Stimulated activated naive CD4-positive, alpha-beta T cell (primary cell): ENCODE measurements at regions not wholly inside any gene's neighbourhood (a gene's known extent, or its start where the extent isn't known, plus 50 kb on each side); places are given as distances from the start of the nearest gene placed in this dataset.
"Not testable (repeated sequence)": the region's sequence is repeated elsewhere in the genome, so short reads cannot be mapped to it uniquely, and the experiment has no call there.

ENCODE experiments used
- DNase-seq, 6 experiments: peaks; one replicate each; lab custom pipeline; 2025; lab: John Stamatoyannopoulos, UW

DNA sequence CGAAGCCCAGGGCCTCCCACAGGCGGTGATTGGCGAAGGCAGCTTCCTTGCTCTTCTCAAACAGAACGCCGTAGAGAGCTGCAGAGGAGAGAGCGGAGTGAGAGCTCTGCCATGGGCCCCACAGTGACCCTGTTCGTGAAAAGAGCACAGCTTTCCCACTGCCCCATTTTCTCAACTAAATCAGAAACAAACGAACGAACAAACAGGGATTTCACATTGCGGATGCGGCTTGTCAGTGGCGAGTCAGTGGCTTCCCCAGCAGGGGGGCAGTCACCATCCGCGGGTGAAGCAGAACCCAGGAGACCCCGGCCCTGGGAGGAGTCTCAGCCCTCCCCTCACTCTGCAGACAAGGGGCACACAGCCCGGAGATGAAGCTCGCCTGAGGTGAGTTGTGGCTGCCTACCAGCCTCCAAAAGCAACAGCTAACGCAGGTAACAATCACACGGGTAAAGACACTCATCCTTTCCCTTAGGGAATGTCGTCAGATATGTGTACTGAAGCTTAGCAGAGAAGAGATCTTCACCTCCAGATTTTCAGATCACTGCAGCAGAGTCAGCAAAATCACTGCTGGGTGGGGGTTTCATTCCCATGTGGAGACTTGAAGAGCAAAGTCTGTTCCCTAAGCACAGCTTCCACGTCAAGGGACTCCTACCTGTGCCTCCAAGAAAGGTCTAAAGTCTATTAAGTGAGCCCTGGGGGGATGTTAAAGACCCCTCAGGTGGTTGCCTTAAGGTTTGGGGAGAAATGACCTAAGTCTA is 51.2 kb upstream of the GPR31 start:
- no peak for DNase-seq

DNA sequence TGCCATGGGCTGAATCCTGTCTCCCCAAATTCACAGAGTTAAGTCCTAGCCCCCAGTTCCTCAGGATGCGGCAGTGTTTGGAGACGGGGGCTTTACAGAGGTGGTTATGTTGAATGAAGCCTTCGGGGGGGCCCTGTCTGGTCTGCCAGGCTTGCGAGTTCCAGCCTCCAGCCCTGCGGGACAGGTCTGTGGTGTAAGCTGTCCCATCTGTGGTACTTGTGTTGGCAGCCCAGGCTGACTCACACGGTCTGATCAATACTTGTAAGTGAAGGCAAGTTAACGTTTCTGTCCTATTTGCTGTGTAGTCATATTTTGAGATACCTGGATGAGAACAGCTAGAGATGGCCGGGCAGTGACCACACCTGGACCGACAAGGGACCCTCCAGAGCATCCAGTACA is 51.8 kb upstream of the GPR31 start:
- no peak for DNase-seq

- no peak for DNase-seq
Measured at GRCh38 chr6:167210375-167211294, 52.9 kb upstream of the GPR31 start.

DNA sequence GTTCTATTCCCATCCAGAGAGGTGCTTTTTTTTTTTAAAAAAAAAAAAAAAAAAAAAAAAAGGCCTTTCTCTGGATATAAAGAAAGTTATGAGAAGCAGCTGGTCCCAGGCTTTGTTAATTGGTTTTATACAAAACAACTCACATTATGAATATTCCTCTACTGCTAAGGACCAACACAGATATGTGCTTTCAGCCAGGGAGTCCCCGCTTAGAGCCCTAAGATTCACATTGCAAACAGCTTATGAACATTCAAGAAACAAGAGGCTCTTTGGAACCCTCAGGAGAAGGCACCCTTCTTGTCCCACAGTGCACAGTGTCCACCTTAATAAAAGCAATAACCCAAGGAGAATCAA is 53.5 kb upstream of the GPR31 start:
- no peak for DNase-seq

DNA sequence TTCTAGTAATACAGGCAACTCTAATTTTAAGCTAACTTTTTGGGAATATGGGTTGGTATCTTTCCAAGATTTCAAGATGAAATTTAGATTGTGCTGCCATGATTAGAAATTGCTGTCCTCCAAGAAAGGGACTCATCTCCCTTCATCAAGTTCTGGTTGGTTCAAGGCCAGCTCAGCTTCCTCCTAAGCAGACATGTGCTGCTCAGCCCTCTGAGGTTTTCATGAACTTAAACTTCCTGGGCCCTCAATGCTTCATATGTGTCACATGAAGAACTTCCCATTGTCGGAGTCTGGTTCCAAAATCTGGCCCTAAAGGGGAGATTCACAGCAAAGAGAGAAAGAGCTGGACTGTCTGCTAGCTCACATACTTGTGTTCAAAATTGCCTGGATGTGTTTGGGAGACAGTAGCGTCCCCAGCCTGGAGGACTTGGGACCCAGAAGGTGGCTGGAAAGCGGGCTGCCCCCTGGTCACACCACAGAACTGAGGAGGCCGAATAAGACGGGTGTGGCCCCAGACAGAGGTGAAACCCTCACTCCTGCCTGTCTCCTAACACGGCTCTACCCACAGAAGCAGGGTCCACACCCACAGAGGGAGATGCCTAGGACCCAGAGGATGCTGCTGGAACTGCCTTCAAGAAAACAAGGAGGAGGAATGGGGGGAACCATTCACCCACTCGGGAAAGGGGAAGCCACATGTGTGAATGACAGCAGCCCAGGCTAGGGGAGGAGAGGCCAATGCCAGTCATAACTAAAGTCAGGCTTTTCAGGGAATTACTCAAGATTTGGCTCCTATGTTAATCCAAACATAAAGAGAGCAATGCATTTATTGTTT is 54.3 kb upstream of the GPR31 start:
- no peak for DNase-seq

DNA sequence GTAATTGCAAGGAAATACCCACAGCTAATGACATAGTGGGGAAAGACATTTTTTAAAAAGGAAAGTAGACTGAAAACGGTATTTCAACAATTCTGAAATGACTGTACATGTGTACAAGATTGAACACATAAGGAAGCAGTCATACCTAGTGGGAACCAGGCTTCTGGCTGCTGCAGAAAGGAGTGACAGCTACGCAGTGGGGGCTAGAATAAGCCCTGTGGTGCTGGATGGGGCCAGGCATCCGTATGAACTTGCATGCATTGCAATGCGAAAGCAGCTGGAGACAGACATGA is 54.9 kb upstream of the GPR31 start:
- no peak for DNase-seq

DNA sequence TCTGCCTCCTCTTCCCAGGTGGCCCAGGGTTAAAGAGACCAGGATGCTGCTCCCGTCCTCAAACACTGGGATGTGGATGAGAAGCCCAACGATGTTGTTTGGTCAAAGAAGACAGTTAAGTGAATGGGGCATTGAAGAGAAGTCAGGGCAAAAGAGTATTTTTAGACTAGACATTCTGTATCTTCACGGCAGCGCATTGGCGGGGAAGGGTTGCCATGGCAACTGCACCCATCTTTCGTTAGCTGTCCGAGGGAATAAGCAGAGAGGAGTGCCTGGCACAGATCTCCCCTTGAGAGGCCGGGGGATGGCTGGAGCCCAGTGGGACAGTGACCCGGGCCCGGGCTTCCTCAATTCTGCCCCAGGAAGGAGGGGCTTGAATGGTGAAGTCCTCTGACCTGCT is 56.4 kb upstream of the GPR31 start:
- no peak for DNase-seq

DNA sequence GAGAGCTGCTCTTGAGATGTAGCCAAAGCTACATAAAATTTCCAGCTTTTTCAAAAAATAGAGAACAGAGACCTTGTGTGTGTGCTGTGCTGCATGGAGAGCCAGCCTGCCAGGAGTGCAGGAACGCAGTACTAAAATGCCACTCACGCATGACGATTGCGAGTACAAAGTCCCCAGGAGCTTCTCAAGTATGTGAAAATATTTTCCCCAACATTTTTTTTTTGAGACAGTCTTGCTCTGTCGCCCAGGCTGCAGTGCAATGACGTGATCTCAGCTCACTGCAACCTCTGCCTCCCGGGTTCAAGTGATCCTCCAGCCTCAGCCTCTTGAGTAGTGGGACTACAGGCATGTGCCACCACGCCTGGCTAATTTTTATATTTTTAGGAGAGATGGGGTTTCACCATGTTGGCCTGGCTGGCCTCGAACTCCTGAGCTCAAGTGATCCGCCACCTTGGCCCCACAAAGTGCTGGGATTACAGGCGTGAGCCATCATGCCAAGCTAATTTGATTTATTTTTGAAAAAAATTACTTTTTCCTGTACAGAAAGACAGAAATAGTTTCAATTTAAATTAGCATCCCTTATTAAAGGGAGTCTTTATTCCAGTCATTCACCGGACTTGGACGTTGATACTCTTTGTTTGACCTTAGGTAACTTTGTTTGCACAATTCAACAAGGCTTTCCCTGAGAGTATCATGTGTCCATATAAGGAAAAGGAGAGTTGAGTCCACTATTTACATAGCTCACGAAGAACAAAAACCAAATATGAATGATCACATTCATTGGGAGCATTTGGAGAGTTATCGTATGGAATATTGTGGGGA is 57.9 kb upstream of the GPR31 start:
- not testable (repeated sequence) for DNase-seq

- not testable (repeated sequence) for DNase-seq
Measured at GRCh38 chr6:167216390-167217050, 58.7 kb upstream of the GPR31 start.

DNA sequence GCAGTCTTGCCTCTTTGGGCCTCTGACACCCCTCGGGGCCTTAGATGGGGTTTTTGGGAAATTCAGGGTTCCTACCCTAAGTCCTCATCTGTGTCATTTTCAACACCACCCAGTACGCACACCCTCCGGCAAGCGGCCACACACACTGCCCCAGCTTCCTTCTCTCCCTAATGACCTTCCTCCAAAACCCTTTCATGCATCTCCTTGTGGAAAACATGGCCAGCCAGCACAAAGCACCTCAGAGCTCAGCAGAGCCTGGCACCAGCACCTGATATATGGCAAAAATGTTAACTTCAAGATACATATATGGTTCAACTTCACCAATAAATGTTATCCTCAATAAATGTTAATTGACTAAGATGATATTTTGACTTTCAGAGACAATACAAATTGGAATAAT is 59.3 kb upstream of the GPR31 start:
- DNase-seq = not testable (repeated sequence)

DNA sequence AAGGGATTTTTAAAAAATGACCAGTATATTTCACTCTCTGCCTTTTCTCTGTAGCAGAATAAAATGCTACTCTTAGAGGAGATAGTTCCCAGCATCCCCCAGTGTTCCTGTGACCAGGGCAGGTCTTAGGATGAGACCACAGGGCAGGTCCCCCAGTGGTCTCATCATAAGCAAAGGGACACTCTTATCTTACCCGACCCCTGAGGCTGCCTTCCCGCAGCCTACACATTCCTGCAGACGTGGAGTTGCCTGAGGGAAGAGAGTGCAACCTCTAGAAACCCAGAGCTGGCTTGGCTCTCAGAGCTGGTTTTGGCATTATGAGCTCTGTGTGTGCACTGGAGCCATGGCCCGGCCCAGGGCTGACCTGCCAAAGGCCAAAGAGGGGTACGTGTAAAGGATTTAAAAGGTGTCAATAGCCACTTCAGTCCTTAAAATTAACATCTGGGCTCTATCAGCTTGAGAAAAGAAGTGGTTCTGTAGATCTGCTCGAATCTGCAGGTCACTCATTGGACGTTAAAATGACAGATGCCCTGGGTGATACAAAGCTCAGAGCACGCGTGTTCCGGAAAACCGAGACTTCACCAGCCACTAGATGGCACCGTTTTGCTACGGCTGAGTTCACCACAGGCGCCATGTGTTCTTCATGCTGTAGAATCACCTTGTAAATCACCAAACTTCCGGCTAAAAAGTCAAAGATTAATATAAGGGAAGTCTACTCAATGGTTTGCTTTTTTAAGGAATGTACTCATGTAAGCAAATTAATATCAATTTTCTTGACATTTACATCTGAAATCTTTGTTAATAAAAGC is 60.4 kb upstream of the GPR31 start:
- peak in 2 of 6 experiments; percentile 9 to 10 for DNase-seq

DNA sequence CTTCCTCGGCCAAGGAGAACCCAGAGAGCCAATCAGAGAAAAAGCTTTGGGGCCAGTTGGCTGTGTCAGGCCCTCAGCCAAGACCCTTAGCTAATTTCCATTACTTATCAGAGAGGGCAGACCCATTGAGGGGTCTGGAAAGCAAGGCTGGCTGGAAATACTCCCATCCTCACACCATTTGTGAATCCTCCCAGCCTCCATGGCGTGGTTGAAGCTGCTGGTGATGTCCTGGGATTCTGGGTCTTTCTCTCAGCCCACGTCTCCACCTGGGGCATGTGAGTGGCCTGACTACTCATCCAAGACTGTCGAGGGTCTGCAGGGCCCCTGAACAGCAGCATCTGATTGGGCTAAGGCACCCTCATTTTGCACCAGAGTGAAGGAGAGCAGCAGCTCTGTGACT is 61.3 kb upstream of the GPR31 start:
- not testable (repeated sequence) for DNase-seq

DNA sequence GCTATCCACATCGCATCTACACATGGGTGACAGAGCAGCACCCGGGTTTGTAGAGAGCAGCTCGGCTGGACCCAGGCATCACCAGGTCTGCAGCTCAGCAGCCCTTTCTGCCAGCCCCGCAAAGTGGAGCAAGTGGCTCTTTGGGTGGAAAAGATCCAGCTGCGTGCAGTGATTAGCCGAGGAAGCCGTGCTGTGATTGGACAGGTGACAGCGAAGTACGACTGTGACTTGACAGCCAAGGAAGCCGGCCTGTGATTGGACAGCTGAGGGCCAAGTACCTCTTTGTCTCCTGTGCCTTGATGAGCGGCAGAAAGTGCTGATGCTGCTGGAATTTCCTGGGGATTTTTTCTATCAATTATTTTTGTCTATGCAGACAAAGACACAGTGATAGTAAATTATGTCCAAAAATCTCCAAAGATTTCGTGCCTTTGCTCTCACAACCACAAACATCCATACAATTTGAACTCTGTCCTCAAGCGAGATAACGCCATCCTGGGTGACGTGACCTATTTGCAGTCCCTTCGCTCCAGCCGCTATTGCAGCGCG is 62.3 kb upstream of the GPR31 start:
- no peak for DNase-seq

DNA sequence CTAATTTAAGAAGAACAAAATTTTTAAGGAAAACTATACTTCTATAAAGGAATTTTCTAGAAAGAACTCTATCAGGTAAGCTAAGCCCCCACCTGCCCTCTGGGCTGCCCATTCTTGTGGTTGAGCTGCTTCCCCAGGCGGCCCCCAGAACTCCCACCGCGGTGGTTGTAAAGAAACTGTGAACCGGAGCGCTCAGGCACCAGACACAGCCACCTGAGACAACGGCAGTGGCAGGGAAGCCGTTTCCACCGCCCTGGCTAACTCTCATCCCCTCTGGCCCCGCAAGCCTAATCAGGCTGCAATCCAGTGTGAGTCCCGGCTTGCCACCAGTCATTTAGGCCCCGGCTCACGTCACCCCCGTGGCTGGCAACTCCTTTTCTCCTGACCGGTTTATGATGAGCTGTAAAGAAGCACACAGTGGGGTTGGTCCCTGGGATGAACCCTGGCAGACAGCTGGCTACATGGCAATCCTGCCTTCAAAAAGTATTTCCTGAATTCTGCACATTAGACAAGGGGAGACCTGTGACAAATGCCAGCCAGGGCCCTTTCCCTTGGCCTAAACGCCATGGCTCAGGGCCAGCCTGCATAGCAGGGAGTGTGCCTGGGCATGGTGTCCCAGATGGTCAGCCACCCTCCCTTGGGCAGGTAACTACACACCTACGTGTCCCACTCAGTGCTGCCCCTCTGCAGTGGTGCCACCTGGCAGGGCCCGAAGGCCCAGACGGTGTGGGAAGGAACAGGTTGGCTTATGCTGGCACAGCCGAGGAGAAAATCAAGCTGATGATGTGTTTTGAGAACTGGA is 63.8 kb upstream of the GPR31 start:
- DNase-seq = no peak

DNA sequence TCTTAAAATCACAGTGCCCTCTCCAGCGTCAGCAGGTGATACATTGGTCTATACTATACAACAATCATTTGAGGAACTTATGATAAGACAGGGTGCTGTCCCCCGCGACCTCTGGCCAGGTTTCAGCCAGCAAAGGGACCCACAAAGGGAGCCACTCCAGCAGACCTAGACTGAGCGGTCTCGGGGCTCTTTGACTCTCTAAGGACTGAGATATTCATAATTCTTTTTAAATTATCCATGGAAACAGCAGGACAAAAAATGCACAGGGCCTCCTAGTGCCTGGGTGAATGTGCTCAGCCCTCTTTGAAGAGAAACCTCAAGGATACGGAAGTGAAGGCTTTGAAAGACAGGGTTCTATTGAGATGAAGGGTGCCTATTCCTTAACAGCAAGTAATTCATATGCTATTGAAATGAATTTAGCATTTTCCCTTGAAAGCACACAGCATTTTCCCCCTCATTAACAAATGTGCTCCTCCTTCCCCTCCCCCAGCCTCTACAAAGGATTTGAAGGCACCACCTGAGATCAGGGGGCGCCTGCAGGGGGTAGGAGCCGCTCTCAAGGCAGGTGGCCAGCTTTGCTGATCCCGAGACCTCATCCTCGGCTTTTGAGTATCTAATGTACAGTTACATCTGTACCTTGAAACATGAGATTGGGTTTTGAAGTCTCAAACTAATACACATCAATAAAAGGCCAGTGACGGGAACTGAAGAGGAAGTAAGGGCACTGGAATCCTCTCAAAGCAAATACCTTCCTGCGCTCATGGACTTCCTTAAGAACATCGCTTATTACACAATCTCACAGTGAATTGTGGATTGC is 65.3 kb upstream of the UNC93A start:
- DNase-seq = not testable (repeated sequence)

GRCh38 chr6:167226383-167226685 is 64.8 kb upstream of the UNC93A start:
- no peak for DNase-seq

GRCh38 chr6:167226791-167227190 is 64.3 kb upstream of the UNC93A start:
- no peak for DNase-seq

DNA sequence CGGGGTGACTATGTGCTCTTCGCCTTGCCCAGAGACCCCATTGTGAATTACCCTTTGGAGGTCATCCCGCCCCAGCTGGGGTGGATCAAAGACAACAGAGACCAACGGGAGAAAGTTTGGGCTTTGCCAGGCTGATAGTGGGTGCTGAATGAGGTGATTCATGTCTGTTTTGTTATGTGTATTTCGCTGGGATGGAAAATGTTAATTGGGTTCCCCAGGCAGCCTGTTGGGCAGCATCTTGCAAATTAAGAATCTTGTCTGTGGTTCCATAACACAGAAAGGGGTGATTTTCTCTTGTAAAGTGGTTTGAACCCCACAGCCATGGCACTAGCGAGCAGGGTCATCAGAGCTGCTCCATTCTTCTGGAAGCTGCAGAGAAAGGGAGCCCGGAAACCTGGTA is 63.1 kb upstream of the UNC93A start:
- no peak for DNase-seq

- no peak for DNase-seq
Measured at GRCh38 chr6:167229586-167229985, 61.5 kb upstream of the UNC93A start.
